Mucosa of gallbladder (tissue), 1 donor: ENCODE measurements at regions not wholly inside any gene's neighbourhood (a gene's known extent, or its start where the extent isn't known, plus 50 kb on each side); places are given as distances from the start of the nearest gene placed in this dataset.
A peak's percentile ranks its signal among the peaks of the same experiment; 100 is the strongest.

ENCODE experiments used
- DNase-seq: peaks from one replicate; pipeline ENCODE4 v3.0.0-alpha.2; 2020; ENCODE audit warnings: low spot score
- donor health status: DM: no; HTN: no; CAD: no.

DNA sequence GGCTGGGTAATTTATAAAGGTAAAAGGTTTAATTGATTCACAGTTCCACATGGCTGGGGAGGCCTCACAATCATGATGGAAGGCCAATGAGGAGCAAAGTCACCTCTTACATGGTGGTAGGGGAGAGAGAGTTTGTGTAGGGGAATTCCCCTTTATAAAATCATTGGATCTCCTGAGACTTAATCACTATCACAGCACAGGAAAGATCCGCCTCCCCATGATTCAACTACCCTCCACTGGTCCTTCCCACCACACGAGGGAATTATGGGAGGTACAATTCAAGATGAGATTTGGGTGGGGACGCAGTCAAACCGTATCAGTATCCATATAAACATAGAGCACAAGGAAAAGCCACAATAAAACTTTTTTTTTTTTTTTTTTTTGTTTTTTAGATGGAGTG lies 172.6 kb upstream of the PIEZO2 start:
- no peak for DNase-seq

DNA sequence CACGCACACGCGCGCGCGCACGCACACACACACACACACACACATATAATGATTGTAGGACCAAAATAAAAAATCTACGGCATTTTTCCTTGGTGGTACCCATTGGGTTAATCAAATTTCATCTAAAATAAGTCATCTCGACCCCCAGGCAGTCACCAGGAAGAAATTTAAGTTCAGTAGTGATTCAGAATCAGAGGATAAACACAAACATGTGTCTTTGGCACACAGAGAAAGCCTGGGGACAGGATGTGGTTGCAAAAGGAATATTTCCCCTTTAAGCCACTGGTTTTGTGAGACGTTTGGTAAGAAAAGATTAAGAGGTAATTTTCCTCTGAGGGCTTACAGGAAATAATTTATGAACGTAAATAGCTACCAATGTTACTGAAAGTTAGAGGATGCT lies 171.6 kb upstream of the PIEZO2 start:
- no peak for DNase-seq

DNA sequence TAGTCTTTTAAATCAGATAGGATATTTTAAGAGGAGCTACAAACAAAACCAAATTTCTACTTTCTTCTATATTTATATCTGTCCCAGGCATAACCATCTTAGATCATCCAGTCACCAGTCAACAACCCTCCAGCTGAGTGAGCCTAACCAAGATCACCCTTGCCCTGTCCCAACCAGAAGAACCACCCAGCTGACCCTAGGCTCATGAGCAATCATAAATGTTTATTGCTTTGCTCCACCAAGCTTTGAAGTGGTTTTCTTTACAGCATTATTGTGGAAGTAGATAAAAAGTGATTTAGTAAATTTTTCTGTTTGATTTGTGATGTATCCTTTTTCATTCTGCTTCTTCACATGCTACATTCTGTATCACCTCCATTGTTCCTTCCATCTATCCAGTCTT lies 167.2 kb upstream of the PIEZO2 start:
- DNase-seq = no peak

DNA sequence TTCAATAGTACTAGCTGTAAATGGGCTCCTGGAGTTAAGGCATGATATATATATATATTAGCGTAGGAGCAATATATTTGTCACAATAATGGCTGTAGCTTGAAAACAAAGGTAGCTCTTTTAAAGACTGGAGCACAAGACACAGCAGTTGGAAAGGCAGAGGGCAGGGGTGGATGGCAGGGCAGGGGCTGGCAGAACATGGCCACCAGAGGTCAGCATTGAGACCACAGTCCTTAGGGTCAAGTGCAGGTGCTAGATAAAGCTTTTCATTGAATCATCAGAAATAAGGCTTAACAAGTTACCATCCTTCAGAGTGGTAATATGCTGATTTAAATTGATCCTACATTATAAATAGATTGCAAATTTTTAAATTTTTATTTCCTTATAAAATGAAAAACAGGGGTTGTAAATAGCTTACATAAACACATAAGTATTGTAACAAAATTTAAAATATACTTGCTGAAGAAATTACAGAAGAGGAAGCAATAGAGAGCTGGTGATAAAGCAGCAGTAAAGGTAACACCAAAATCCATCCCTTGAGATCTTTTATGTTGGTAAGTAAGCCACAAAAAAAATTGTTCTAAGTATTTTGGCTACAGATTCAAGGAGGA lies 161.2 kb upstream of the PIEZO2 start:
- DNase-seq = peak; percentile 34

DNA sequence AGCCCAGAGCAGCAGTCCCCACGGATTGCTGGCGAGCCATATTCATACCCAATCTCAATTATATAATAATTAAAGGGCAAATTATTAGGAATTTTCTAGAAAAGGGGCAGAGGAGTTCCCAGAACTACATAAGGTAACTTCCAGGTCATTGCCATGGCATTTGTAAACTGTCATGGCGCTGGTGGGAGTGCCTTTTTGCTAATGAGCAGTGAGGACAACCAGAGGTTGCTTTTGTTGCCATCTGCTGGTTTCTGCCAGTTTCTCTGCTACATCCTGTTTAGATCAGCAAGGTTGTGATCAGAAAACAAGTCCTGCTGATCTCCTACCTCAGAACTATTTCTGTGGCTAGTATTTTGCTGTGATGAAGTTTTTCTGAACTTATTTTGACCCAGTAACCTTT lies 159.8 kb upstream of the PIEZO2 start:
- DNase-seq = no peak

DNA sequence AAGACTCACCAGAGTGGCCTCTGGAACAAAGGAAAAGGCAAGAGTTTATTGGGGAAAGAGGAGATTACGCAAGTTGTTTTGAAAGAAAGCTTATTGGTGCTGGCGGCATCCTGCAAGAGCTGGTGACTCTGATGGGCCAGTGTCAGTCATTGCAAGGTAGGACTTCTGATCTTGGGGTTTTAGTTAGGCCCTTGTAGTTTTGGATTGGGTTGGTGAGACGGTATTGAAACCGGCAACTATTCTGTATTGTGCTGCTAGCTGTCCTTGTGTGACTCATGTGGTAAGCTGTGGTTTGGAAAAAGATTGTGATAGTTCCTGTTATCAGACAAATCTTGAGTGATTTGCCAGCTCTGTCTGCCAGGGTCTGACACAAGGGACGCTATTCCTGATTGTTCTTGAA lies 159.1 kb upstream of the PIEZO2 start:
- no peak for DNase-seq

DNA sequence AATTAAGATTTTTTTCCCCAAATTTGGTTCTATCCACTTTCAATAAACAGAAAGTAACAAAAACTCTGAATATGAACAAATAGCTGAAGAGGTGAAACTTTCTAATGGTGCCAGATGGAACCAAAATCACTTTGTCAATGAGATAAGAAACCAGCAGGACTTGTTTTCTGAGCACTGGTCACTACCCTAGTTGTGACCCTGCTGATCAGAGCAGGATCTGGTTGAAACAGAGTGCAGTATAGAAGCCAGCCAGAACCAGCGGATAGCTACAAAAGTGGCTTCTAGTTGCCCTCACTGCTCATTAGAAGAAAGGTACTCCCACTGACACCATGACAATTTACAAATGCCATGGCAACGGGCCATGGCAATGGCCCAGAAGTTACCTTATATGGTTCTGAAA lies 158.3 kb upstream of the PIEZO2 start:
- DNase-seq = no peak

DNA sequence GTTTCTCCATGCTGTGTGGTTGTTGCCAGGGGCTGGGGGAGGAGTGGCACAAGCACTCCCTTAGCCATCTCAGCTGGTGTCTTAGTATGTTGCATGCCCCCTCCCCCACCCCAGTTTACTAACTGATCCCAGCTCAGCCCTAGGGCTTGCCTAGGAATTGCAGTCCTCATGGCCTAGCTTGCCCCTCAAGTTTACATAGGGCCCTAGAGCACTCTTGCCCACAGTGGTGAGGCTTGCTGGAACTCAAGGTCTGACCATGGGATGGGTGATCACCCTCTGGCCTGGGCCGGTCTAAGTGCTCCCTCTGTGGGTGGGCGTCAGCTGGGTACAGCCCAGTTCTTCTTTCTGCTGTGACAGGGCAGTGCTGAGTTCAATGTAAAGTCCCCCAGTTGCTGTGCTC lies 156.1 kb upstream of the PIEZO2 start:
- no peak for DNase-seq

DNA sequence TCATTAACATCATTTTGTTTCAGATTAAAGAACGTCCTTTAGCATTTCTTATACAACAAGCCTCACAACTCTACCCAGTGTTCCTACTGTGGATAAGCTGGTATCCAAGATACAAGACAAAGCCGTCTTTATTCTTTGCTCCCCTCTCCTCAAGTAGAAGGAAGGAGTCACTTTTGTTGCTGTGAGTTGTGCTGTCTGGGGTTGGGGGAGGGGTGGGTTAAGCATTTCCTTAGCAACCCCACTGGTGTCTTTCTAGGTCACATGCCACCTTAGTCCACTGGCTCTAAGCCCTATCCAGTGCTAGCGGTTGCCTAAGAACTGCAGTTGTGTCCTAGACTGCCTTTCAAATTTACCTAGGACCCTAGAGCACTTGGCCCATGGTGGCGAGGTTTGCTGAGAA lies 155.6 kb upstream of the PIEZO2 start:
- no peak for DNase-seq

DNA sequence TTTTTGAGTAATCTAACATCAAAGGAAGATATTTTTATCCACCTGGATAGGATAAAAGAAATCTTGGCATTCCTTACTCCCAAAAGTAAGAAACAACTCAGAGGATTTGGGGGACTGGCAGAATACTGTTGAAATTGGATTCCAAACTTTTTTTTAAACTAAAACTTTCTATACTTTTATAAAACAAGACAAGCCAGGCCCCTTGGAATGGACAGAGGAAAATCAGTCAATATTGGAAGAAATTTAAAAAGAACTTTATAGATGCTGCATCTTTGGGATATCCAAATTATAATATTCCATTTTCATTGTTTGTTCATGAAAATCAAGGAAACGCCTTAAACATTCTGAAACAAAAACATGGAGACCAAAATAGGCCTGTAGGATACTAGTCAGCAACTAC lies 147.6 kb upstream of the PIEZO2 start:
- no peak for DNase-seq

DNA sequence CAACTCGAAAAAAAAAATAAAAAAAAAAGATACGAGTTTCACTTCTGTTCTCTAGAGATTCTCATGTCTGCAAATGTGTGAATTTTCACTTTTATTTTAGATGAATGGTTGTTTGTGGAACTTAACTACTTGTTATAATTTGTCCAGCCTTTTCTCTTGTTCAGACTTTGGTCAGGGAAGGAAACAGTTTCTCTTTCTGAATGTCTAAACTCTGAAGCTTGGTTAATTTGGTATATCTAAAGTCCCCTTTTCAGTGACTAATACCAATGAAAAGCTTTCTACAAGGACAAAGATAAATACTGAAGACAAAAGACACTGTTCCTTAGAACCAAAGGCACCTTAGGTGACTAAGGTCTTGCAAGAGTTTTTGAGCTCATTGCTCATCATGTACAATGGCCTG lies 144.4 kb upstream of the PIEZO2 start:
- no peak for DNase-seq

DNA sequence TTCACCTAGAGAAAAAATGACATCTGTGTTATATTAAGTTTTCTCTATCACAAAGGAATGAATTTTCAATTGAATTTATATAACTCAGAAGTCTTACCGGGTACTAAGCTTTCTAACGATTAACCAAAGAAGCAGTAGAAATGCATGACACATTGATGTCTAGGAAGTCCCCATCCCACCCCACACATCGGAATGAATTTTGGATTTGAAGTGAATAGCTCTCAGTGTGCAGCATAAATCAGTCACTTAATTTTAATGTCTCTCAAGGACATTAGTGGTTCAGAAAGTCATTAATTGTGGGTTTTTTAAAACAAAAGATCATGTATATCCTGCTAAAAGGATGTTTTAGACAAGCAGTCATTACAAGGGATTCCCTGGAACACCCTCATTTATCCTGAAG lies 141.4 kb upstream of the PIEZO2 start:
- DNase-seq = no peak

DNA sequence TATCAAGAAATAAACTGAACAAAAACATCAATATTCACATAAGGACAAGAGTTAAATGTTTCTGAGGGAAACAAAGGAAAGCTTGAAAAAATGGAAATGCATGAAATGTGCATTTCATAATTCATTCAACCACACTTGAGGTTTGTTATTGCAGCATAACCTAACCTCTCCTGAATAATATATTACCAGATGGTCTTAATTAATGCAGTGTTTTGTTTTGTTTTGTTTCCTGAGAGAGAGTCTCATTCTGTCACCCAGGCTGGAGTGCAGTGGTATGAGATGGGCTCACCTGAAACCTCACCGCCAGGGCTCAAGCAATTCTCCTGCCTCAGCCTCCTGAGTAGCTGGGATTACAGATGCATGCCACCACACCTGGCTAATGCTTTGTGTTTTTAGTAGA lies 139.9 kb upstream of the PIEZO2 start:
- no peak for DNase-seq

DNA sequence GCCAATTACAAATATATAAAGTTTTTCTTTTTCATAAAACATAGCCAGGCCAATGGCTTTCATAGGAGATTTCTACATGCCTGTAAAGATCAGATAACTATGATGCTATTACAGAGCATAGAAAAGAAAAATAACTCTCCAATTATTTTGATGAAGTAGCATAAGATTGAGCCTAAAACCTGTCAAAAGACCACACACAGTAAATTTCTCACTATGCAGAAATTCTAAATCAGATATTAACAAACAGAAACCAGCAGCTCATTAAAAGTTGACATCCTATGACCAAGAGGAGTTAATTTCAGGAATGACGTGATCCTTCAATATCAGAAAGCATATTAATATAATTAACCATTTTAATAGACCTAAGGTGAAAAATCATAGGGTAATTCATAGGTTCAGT lies 139.0 kb upstream of the PIEZO2 start:
- DNase-seq = no peak

DNA sequence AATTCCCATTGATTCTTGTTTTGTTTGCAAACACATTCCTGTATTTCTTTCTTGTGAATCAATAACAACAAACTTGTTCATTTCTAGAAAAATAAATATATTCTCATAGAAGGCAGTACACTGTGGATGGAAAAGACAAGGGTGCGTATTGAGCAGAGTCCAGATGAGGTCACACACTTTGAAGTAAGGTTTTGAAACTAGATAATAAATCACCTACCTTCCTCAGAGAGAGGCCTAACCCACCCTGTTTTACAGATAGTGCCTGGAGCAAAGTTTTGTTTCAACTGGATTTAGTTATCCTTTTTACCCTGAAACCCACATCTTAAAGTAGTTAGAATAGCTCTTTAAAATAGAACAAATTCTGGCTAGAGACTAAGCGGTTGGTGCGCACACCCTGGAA lies 137.1 kb upstream of the PIEZO2 start:
- DNase-seq = no peak

DNA sequence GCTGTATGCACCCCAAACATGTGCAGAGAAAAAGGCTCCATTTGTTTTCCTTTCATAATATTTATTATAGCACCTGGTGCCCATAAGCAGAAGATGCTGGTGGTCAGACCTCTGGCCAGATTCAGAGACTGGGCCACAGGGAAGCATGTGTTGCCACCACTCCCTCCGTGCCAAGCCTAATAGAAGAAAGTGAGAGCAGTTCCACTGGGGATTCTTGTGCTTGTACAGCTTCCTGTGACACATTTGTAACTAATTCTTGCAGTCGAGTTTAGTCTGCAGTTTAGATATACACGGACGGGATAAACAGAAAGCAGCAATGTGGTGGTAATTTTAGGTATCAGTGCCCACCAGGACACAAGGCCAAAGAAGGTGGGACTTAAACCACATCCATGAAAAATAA lies 135.4 kb upstream of the PIEZO2 start:
- DNase-seq = no peak

DNA sequence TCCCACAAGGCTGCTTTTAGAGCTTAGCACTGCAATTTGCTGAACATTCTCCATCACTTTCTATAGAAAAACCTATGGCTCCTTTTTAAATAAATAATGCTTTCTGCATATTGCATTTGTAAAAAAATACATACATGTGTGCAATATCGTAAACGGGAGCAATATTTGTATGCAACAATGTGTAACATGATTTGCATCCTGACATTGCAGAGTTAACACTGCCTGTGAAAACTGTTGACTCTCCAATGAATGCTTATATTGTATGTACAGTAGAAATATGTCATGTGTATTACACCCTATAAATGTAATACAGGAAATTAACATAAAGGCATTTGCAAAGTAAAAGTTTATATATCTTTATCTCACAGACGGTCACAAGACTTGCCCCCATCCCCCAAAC lies 135.0 kb upstream of the PIEZO2 start:
- no peak for DNase-seq

DNA sequence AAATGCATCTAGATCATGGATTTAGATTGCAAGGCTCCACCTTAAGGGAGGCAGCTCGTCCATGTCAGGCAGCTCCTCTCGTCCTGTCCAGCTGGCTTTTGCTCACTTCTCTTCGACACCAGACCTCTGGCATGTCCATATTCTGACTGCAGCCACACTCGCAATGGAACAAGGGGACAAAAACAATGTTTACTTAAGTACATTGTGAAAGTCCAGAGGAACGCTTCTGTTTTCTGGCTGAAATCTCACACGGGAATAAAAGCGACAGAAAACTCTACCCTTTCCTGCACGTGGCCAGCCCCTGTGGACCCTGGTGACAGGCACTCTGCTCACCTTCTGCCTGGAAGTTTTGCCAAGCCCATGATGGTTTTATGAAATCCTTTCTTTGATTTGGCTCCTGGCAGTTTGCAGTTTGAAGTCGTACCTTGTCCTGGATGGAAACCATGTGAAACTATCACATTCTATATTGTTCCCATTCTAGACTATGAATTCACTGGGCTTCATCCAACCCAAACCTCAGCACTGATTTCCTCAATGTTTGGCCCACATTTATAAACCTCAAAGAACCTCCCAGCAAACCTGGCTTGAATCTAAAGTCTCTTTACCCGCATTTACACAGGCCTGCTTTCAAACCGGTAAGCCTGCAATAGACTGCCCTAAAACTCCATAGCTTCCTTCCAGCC lies 134.3 kb upstream of the PIEZO2 start:
- no peak for DNase-seq

DNA sequence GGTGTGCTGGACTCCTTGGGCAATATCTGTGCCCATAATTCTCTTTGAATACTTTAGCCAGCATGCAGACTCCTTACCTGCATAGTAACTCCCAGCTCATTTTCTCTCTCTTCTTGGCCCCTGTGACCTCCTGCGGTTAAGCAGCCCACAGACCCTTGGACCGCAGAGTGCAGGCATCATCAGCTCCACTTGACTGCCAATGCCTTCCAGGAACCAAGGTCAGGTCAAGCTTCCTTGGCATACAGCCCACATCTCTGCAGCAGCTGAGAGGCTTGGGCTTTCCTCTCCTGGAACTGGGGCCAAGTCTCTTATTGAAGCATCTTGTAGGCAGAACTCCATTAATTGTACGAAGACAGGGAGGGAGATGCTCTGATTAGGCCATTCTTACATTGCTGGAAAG lies 130.1 kb upstream of the PIEZO2 start:
- no peak for DNase-seq

DNA sequence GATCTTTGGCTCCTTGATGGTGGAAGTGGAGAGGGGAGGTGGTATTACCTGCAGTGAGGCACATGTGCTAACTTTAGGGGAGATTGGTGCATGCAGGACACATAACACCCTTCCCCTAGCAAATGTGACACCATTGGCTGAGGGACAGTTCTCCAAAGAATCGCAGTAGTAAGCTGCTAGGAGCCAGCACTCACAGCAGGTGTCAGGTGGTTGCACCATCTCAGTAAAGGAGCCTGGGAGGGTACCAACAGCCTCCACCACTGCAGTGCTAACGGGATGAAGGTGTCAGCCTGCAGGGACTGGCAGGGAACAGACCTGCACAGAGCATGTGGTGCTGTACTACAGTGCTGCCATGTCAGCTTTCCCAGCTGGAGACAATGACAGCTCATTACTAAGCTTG lies 127.3 kb upstream of the PIEZO2 start:
- no peak for DNase-seq

DNA sequence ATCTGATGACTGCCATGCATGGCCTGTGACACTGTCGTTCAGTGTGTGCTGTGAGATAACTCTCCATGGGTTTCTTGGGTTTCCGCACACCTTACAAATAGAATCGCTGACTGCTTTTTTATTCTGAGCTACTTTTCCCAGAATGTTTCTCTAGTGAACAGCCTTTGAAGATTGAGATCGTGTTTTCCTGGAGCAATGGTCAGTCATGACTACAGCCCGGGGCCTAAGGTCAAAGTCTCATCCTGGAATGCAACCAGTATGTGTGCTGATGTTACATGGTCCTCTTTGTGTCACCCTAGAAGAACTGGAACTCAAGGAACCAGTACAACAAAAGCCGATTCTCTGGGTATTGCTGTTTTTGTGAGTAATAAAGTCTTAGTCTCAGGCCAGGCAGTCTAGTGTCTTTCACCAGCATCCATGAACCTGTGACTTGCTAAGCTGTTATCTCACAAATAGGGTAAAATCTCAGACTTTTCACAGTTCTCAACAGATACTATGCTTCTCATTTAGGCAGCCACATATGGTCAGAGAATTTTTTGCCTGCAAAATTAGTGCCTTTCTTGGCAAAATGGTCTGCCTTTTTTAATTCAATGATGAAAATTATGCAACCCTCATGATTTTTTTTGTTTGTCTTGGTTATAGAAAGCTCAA lies 124.9 kb upstream of the PIEZO2 start:
- DNase-seq = no peak

DNA sequence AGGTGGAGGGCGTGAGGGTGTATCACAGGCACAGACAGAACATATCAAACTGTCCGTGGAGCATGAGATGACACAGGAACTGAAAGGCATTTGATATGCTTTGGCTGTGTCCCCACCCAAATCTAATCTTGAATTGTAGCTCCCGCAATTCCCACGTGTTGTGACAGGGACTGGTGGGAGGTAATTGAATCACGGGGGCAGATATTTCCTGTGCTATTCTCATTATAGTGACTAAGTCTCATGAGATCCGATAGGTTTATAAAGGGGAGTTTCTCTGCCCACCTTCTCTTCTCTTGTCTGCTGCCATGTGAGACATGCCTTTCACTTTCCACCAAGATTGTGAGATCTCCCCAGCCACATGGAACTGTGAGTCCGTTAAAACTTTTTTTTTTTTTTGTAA lies 123.1 kb upstream of the PIEZO2 start:
- no peak for DNase-seq

DNA sequence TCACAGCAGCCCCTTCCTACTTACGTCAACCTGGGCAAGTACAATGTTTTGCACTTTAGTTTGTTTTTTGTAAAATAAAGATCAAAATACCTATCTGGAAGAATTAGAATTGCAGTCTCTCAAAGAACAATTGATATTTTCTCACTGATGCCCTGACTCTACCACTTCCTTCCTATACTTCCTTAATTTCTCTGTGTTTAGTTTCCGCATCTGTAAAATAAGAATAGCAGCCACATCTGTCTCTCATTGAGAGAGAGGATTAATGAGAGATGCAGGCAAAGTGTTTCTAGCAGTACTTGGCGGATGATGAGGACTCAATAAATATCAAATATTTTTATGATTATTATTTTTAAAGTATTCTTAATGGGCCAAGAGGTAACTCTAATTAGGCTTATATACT lies 122.6 kb upstream of the PIEZO2 start:
- DNase-seq = no peak

DNA sequence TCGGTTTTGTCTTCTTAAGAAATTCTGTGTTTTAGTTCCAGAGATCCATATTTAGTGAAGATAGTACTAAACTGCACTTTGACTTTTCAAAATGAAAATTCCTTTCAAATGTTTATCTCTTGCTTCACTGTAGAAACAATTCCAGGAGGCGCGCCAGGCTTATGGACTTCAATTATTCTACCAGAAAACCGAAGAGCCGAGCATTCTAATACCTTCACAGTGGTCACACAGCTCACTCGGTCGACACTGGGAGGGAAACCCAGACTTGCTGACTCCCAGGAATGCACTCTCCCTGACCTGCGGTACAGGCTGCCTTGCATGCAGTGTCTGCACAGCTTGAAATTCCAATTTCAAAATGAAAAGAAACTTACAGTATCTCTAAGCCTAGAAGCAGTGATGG lies 119.9 kb upstream of the PIEZO2 start:
- DNase-seq = no peak
